NT2/D1 (cell line): ENCODE measurements at regions not wholly inside any gene's neighbourhood (a gene's known extent, or its start where the extent isn't known, plus 50 kb on each side); places are given as distances from the start of the nearest gene placed in this dataset.

Experiments used
- DNase-seq: peaks from one replicate; pipeline ENCODE4 v3.0.0-alpha.2; 2011; ENCODE audit warnings: low read depth, low spot score
- H3K27me3 ChIP-seq: 2 replicates; pipeline ENCODE4 v1.6.0; 2011; ENCODE audit warnings: mild to moderate bottlenecking; ENCODE audit not compliant: insufficient read length, insufficient read depth
- H3K36me3 ChIP-seq: 2 replicates; pipeline ENCODE4 v1.6.1; 2011; ENCODE audit warnings: mild to moderate bottlenecking, low read length, mixed read lengths; ENCODE audit not compliant: insufficient read depth, insufficient read length
- H3K4me1 ChIP-seq: 2 replicates; pipeline ENCODE4 v1.5.1; 2011; ENCODE audit not compliant: insufficient read depth, insufficient read length
- H3K4me3 ChIP-seq: 2 replicates; pipeline ENCODE4 v1.5.1; 2011; ENCODE audit warnings: low read depth; ENCODE audit not compliant: insufficient read length
- H3K9ac ChIP-seq: 2 replicates; pipeline ENCODE4 v1.6.0; 2011; ENCODE audit warnings: low read depth; ENCODE audit not compliant: insufficient read length
- H3K9me3 ChIP-seq: 2 replicates; pipeline ENCODE4 v1.5.1; 2011; ENCODE audit warnings: mild to moderate bottlenecking, low read length; ENCODE audit not compliant: insufficient read depth
- SUZ12 ChIP-seq: IDR thresholded peaks from 2 replicates; pipeline ENCODE4 v1.6.1; 2011; ENCODE audit not compliant: insufficient read length, insufficient read depth; ENCODE audit errors: extremely low read depth
- YY1 ChIP-seq: IDR thresholded peaks from 2 replicates; pipeline ENCODE4 v1.6.1; 2011; ENCODE audit not compliant: insufficient read length, insufficient read depth
- ZNF274 ChIP-seq: IDR thresholded peaks from 2 replicates; pipeline ENCODE4 v1.6.1; 2011; ENCODE audit warnings: mild to moderate bottlenecking, low read depth, low read length

DNA sequence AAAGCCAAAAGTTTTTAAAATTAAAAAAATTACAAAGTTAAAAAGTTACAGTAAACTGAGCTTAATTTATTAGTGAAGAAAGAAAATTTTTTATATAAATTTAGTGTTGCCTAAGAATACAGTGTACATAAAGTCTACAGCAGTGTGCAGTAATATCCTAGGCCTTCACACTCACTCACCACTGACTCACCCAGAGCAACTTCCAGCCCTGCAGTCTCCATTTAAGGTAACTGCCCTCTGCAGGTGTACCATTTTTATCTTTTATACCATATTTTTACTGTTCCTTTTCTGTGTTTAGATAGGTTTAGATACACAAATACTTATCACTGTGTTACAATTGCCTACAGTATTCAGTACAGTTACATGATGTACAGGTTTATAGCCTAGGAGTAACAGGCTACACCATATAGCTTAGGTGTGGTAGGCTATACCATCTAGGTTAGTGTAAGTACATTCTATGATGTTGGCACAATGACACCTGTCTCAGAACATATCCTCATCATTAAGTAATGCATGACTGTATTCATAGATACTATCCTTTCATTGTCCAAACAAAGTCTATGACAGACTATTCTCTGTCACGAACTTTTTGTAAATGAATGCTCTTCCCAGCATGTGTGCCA lies 78.6 kb upstream of the PBX1 start:
- Histone ChIP-seq H3K9ac (no peak overlapping the region), H3K4me1 (no peaks in the 10 kb centered on the region), H3K9me3 (no peaks in the 10 kb centered on the region), H3K27me3 (no peaks in the 10 kb centered on the region), H3K36me3 (no peaks in the 10 kb centered on the region), H3K4me3 (no peak overlapping the region)
- no peak for TF ChIP-seq ZNF274
- no peak for TF ChIP-seq YY1
- no peak for TF ChIP-seq SUZ12
- DNase-seq = no peak

DNA sequence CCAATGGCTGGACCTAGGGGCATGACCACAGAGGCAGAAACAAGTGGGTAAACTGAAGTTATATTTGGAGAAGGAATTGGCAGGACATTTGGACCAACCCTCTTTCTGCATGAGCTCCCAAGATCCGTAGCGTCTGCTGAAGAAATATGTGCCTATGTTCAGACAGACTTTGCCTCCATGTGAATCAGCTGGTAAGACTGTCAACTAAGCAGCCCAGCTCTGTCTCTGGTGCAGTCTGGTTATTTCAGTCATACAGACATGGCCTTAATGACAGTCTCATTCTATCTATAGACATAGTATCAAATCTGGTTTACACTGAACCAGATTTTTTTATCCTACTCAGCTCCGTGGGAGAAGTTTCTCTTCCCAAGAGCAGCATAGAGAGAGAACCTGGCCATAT lies 63.1 kb upstream of the PBX1 start:
- H3K4me3 ChIP-seq = no peak overlapping the region
- H3K9ac ChIP-seq = no peak overlapping the region
- no peak for DNase-seq
- no peaks in the 10 kb centered on the region for H3K27me3 ChIP-seq
- no peaks in the 10 kb centered on the region for H3K9me3 ChIP-seq
- no peaks in the 10 kb centered on the region for H3K4me1 ChIP-seq
- no peaks in the 10 kb centered on the region for H3K36me3 ChIP-seq
- TF ChIP-seq SUZ12 (no peak), YY1 (no peak), ZNF274 (no peak)

GRCh38 chr1:164498792-164499191 lies 60.2 kb upstream of the PBX1 start:
- Histone ChIP-seq H3K36me3 (no peaks in the 10 kb centered on the region), H3K9me3 (no peaks in the 10 kb centered on the region), H3K4me3 (no peak overlapping the region), H3K4me1 (no peaks in the 10 kb centered on the region), H3K9ac (no peak overlapping the region), H3K27me3 (no peaks in the 10 kb centered on the region)
- TF ChIP-seq SUZ12 (no peak), YY1 (no peak)
- DNase-seq = no peak

DNA sequence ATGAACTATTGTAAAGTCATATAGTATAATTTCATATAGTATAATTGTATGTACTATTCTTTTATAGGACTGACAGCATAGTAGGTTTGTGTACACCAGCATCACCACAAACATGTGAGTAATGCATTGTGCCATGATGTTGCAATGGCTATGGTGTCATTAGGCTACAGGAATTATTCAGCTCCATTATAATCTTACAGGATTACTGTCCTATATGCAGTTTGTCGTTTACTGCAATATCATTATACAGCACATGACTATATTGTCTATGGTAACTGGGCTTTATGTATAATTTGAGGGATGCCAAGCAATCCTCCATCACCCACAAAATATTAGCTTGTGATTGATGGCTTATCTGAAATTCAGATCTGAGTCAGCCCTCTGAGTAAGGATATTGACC lies 54.2 kb upstream of the PBX1 start:
- TF ChIP-seq SUZ12 (no peak), YY1 (no peak), ZNF274 (no peak)
- DNase-seq = no peak
- H3K4me3 ChIP-seq = no peak overlapping the region

More for the DNA sequence above, 54.2 kb upstream of the PBX1 start:
- no peaks in the 10 kb centered on the region for H3K36me3 ChIP-seq
- H3K9ac ChIP-seq = no peak overlapping the region
- H3K27me3 ChIP-seq = no peaks in the 10 kb centered on the region
- H3K9me3 ChIP-seq = no peaks in the 10 kb centered on the region
- H3K4me1 ChIP-seq = no peaks in the 10 kb centered on the region
